ENCODE measurements at regions not wholly inside any gene's neighbourhood (a gene's known extent, or its start where the extent isn't known, plus 50 kb on each side); places are given as distances from the start of the nearest gene placed in this dataset.

- Histone ChIP-seq H3K9me3 (ENCODE audit: low read depth, low read length, poor library complexity, severe bottlenecking) (no peaks in the 10 kb centered on the region), H3K4me3 (ENCODE audit: low read depth, low read length, poor library complexity, severe bottlenecking) (no peak overlapping the region), H3K27me3 (replicated peaks; ENCODE audit: insufficient read depth, low read depth, low read length, poor library complexity) (no peaks in the 10 kb centered on the region), H3K4me1 (ENCODE audit: insufficient read depth, low read length, poor library complexity, severe bottlenecking) (no peaks in the 10 kb centered on the region), H3K36me3 (ENCODE audit: insufficient read depth, low read length, poor library complexity, severe bottlenecking) (no peaks in the 10 kb centered on the region), H3K27ac (ENCODE audit: low read depth, low read length, poor library complexity, severe bottlenecking) (no peak overlapping the region)
- intact Hi-C loops (cut with micrococcal nuclease; ENCODE audit: unreplicated experiment) = no loop called here
- ChIA-PET CTCF (no interaction called here), POLR2A (ENCODE audit: low non-redundant PET) (no interaction called here)
- TF ChIP-seq EZH2 (IDR thresholded peaks at IDR 0.05; ENCODE audit: borderline replicate concordance, low read depth, low read length, poor library complexity, severe bottlenecking) (no peak), CTCF (conservative IDR thresholded peaks at IDR 0.05; ENCODE audit: low read depth, low read length) (no peak)
- DNase-seq (ENCODE audit: low spot score) = no peak
- BruUV-seq (replicated peaks) = no TSS peak
Measured at GRCh38 chr18:46377557-46377956, 273.4 kb downstream of the HAUS1 start.

GRCh38 chr18:46378126-46378863 is 274.1 kb downstream of the HAUS1 start:
- intact Hi-C loops (cut with micrococcal nuclease; ENCODE audit: unreplicated experiment) = no loop called here
- Histone ChIP-seq H3K27me3 (replicated peaks; ENCODE audit: insufficient read depth, low read depth, low read length, poor library complexity) (no peaks in the 10 kb centered on the region), H3K4me3 (ENCODE audit: low read depth, low read length, poor library complexity, severe bottlenecking) (no peak overlapping the region), H3K9me3 (ENCODE audit: low read depth, low read length, poor library complexity, severe bottlenecking) (no peaks in the 10 kb centered on the region), H3K27ac (ENCODE audit: low read depth, low read length, poor library complexity, severe bottlenecking) (no peak overlapping the region), H3K4me1 (ENCODE audit: insufficient read depth, low read length, poor library complexity, severe bottlenecking) (no peaks in the 10 kb centered on the region), H3K36me3 (ENCODE audit: insufficient read depth, low read length, poor library complexity, severe bottlenecking) (no peaks in the 10 kb centered on the region)
- POLR2A ChIA-PET (ENCODE audit: low non-redundant PET) = no interaction called here
- TF ChIP-seq EZH2 (IDR thresholded peaks at IDR 0.05; ENCODE audit: borderline replicate concordance, low read depth, low read length, poor library complexity, severe bottlenecking) (no peak), CTCF (conservative IDR thresholded peaks at IDR 0.05; ENCODE audit: low read depth, low read length) (no peak)
- no TSS peak for BruUV-seq (replicated peaks)
- no peak for DNase-seq (ENCODE audit: low spot score)
- CTCF ChIA-PET = no interaction called here

GRCh38 chr18:46378864-46379207 is 274.7 kb downstream of the HAUS1 start:
- Histone ChIP-seq H3K4me1 (ENCODE audit: insufficient read depth, low read length, poor library complexity, severe bottlenecking) (no peaks in the 10 kb centered on the region), H3K36me3 (ENCODE audit: insufficient read depth, low read length, poor library complexity, severe bottlenecking) (no peaks in the 10 kb centered on the region), H3K4me3 (ENCODE audit: low read depth, low read length, poor library complexity, severe bottlenecking) (no peak overlapping the region), H3K27me3 (replicated peaks; ENCODE audit: insufficient read depth, low read depth, low read length, poor library complexity) (no peaks in the 10 kb centered on the region), H3K27ac (ENCODE audit: low read depth, low read length, poor library complexity, severe bottlenecking) (no peak overlapping the region), H3K9me3 (ENCODE audit: low read depth, low read length, poor library complexity, severe bottlenecking) (no peaks in the 10 kb centered on the region)
- no peak for DNase-seq (ENCODE audit: low spot score)
- no TSS peak for BruUV-seq (replicated peaks)
- CTCF ChIA-PET = no interaction called here
- POLR2A ChIA-PET (ENCODE audit: low non-redundant PET) = no interaction called here
- no peak for TF ChIP-seq EZH2 (IDR thresholded peaks at IDR 0.05; ENCODE audit: borderline replicate concordance, low read depth, low read length, poor library complexity, severe bottlenecking)
- no peak for TF ChIP-seq CTCF (conservative IDR thresholded peaks at IDR 0.05; ENCODE audit: low read depth, low read length)
- intact Hi-C loops (cut with micrococcal nuclease; ENCODE audit: unreplicated experiment) = no loop called here

Measured in A673 (cell line).